NT2/D1 (cell line): ENCODE measurements at regions not wholly inside any gene's neighbourhood (a gene's known extent, or its start where the extent isn't known, plus 50 kb on each side); places are given as distances from the start of the nearest gene placed in this dataset.

Source experiments
- YY1 ChIP-seq: IDR thresholded peaks from 2 replicates; pipeline ENCODE4 v1.6.1; 2011; ENCODE audit not compliant: insufficient read length, insufficient read depth
- ZNF274 ChIP-seq: IDR thresholded peaks from 2 replicates; pipeline ENCODE4 v1.6.1; 2011; ENCODE audit warnings: mild to moderate bottlenecking, low read depth, low read length

- no peak for TF ChIP-seq ZNF274
- no peak for TF ChIP-seq YY1
These were observed 165.5 kb upstream of the SMIM30 start for GRCh38 chr7:113283861-113284260.
